ENCODE measurements at regions not wholly inside any gene's neighbourhood (a gene's known extent, or its start where the extent isn't known, plus 50 kb on each side); places are given as distances from the start of the nearest gene placed in this dataset.

DNA sequence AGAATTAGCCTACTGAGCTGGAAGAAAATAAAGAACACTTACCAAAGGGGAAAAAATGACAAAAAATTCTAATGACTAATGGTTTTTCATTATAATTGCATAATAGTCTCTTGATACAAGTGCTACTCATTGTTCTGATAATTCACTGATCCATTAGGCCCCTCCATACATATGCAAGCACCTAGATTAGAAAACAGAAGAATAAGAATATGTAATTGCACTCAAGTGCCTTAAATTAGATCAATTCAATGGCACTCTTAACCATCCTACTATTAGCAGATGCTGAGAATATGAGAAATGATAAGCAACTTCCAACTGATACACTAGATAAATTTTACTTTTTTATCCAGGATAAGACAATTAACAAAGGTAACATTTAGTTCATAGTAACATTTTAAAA is 440.9 kb upstream of the C9orf72 start:
- no peak for DNase-seq (ENCODE audit: low read depth in 3 of 3)

DNA sequence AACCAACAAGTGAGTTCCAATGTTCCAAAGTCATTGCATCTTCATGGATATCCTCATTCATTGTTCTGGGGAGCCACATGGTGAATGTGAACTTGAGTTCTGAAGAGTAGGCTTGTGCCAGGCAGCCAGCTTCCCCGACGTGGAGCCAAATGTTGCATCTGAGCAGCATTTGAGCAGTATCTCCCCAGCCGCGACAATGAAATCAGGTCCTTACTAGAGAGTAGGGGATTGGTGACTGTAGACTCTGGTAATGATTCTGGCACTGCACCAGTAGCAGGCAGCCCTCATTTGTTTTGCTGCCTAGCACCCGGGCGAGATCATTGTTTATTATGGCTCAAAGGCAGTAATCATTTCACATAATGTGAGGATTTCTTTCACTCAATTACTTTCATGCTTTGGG is 451.4 kb upstream of the C9orf72 start:
- DNase-seq (ENCODE audit: low read depth in 3 of 3), result no peak

DNA sequence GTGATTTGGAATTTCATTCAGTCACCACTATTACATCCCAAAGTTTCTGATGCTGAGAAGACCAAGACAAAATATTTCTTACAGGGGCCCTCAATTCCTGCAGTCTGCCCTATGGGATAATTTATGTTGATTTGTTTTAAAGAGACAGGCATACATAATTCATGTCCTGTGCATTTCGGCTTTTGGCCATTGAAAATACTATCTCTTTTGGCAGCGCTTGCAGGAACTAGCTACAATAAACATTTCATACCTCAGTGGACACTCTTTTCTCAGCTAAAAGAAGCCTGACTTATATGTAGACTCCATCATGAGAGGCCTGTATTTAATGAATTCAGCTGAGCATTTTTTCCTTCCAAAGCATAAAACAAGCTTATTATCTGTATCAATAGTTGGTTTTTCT is 451.9 kb upstream of the C9orf72 start:
- no peak for DNase-seq (ENCODE audit: low read depth in 3 of 3)

DNA sequence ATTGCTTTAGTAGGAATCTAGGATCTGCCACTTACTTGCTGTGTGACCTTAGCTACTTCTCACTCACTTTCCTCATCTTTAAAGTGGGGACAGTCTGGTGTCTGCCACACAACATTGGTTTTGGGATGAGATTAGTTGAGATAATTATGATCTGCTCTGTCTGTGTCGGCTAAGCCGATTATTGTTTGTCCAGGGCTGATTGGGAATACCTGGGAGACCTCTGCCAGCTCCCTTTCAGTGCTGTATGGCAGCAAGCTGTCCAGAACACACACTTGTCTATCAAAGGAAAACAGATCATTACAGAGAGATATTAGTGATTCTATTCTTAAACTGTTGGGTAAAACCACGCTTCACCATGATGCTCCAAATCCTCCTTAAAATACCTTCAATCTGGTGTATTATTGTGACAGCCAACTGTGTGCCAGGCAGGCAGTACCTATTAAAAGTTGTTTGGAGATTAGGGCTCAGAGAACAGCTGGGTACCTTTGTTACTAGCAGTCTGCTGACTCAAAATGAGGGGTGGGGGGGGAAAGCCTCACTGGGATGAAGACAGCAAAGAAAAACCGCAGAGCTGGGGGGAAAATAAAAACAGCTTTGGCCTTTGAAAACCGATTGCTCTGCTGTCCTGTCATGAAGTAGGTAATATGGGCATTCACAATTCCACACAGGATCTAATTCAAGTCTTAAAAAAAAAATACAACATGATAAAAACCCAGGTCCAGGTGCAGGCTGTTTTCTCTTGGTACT is 458.4 kb upstream of the C9orf72 start:
- no peak for DNase-seq (ENCODE audit: low read depth in 3 of 3)

DNA sequence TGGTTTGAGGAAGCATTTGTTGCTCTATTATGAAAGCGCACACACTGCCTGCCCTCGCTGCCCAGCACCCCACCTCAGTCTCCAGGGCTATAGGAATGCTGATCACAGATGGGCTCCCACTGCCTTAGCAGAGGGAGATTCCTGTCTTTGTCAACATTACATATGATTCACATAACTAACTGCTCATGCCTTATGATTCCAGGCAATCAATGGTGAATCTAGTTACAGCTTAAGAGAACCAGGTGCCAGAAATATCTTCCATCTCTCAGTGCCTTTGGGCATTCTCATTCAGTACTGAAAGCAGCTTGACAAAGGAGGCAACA is 458.9 kb upstream of the C9orf72 start:
- DNase-seq (ENCODE audit: low read depth in 3 of 3), result no peak

DNA sequence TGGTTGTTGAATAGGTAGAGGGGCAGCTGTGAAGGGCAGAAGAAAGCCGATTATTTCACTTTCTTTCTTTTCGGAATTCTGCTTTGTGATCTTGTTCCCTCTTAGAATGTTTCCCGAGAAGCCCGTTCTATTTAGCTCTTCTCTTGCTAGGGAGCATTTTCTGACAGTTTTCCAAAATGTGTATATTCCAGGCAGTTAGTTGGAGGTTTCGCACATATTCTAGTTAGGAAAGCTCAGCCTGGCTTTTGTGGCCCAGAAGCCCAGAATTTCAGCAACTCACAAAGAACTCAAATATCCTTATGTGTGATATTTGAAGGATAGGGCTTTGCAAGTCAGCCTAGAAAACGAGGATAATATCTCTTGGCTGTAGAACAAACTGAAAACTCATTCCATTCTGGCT is 461.0 kb upstream of the C9orf72 start:
- DNase-seq (ENCODE audit: low read depth in 3 of 3), result no peak

DNA sequence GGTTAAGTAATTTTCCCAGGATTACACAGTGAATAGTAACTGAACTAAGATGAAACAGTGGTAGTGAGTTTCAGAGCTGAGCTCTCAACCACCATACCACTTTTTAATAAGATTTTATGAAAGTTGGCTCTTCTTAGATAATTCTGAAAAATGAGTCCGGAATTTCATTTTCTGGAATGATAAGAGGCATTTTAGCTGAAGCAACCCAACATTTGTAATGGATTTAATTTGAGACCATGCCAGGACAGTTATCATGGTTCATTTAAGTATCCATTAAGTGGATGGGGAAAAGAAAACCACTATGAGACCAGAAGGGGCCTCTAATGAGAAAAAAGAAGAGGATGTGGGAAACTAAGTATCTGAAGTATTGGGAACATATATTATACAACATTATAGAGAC is 464.7 kb upstream of the C9orf72 start:
- no peak for DNase-seq (ENCODE audit: low read depth in 3 of 3)

DNA sequence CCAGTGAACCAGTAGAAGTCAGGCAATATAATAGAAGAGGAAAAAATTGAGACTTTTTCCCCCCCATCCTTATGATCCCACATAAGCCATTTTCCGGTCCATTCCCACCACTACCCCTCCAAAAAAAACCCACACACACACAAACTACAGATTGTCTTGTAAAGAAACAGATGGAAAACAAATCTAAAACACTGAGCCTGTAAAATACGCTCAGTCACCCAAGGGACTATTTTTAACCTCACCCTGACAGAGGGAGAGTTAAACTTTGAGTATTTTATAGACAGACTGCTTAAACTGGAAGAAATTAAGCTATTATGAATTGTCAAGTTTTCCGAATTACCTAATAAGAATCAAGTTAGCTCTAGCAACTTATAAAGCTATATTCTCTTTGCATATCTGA is 471.8 kb upstream of the C9orf72 start:
- DNase-seq (ENCODE audit: low read depth in 3 of 3), result no peak

DNA sequence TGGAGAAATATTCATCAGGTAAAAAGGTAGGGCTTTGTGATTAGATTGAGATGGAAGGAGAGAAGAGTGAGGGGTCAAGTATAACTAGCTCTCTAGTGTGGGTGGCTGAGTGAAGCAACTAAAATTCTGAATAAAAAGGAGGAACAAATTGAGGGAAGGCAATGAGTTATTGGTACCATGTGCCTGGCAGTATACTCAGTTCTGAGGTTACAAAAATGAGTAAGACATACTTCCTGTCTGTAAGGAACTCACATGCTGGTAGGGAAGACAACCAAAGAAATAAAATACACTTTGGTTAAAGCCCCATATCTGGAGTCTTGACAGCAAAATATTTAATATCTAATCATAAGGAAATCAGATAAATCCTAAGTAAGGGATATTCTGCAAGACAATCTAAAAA is 476.8 kb upstream of the C9orf72 start:
- no peak for DNase-seq (ENCODE audit: low read depth in 3 of 3)

DNA sequence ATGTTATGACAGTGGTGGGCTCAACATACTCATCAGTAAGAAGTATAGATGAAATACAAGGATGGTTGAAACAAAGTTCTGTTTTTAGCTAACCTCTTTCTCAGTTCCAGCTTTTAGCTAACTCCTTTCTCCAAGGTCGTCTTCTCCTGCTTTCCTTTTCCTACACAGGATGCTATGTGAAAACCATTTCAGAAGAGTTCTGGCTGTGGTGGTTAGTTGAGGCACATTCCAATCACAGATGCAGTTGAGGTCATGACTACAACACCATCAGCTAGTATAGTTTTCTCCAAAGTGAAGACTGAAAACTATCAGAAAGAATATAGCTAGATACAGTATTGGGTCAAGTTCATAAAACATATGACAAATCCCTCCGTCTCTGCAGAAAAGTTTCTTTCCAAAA is 477.7 kb upstream of the C9orf72 start:
- no peak for DNase-seq (ENCODE audit: low read depth in 3 of 3)

DNA sequence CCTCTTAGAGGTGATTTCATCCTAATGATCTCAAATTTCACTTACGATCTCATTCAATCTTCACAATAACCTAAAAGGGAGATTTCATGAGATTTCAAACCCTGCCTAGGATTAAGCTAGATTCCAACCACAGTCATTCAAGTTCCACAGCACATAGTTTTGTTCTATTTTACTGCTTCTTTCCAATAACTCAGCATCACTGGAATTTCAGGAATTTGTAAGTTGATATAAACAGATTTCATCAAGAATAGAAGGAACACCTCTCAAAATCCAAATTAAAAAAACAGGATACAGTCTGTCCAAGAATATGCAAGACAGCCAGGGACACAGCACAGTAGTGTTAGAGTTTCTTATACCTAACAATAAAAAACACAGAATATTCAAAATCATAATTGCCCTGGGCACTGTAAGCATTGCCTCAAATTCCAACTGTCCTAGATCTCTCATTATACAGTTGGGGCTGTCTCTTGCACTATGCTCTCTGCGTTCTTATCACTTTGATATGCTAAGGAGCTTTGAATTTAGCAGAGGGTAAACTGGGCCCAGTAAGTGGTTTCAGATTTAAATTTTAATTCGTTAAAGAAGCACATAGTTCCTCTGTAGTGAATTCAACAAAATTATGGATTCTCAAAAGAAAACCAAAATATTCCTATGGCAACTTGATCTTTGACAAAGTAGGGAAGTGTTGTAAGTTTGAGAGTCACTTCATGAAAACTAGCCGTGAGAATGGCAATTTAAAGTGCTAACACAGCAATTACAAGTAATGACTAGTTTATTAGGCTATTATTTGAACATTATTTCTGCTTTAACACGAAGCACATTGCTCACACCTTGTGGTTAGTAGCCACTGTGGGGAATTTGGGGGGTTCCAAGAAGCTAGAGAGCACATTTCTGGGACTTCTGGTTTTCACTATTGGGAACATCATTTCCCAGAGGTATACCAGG is 478.6 kb upstream of the C9orf72 start:
- no peak for DNase-seq (ENCODE audit: low read depth in 3 of 3)

DNA sequence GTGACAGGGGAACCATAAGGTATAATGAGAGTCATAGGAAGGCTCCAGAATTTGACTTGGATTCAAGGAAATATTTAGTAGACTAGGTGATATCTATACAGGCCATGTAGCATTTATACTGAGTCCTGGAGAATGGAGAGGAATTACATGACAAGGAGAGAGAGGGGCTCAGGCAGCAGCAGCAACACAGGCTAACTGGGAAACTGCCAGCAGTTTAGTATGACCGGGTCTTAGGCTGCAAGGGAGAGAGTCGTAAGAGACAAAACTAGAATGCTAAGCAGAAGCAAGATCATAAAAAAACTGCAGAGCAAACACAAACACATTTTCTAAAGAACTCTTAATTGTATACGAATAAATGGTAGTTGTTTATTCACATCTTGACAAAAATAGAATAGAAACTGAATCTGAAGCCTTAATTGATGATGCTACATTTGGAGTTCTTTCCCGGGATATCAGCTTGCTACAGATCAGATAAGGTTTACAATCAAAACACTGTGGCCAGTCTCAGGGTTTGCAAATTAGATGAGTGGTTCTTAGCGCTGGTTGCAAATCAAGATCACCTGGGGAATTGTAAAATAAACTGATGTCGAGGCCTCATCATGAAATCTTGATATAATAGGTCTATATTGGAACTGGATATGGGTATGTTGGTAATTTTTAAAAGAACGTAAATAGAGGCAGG is 480.0 kb upstream of the C9orf72 start:
- no peak for DNase-seq (ENCODE audit: low read depth in 3 of 3)

DNA sequence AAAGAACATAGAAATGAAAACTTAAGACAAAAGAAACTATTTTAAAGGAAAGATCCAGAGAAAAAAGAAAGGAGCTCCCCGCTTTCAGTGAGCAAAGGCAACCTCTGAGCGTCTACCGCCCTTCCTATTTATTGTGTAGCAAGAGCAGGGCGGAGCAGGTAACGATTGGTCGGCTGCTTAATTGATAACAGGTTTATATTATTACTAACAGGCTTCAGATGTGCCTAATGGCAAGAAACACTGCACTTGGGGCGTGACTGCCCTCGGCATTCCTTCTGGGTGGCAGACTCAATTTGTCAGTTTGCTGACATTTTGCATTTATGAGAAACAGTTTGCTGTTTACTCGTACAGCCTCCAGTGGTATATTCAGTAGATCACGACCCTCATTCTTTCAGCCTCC is 482.7 kb upstream of the C9orf72 start:
- DNase-seq (ENCODE audit: low read depth in 3 of 3), result no peak

DNA sequence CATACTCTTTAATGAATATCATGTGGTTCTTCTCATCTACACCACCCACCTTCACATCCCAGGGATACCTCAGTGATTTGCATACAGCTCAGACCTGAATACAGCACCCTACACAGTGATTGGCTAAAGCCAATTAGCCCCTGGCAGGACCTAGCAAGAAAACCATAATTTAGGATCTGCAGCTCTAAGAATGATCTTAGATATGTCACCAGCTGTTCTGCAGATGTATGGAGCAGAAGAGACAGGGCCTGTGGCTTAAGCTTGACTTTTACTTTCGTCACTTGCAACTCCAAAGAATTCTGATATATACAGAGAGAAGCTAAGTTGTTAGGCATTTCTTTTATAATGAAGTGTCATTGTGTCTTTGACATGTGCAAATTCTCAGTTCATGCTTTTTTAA is 483.2 kb upstream of the C9orf72 start:
- DNase-seq (ENCODE audit: low read depth in 3 of 3), result no peak

DNA sequence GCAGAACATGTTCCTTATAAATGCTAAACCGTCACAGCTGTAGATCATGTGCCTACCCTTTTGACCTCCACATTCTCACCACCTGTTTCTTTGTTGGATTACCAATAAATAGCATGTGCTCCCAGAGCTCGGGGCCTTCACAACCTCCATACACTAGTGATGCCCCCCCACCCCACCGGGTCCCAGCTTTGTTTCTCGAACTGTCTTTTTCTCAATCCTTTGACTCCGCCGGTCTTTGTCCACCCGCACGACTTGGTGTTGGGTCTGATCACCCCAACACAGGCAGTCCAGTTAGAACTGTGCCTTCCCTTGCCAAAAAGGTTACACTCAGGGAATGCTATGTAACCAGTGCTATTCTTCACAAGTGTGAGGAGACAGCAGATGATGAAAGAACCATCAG is 485.9 kb upstream of the C9orf72 start:
- DNase-seq (ENCODE audit: low read depth in 3 of 3), result no peak

DNA sequence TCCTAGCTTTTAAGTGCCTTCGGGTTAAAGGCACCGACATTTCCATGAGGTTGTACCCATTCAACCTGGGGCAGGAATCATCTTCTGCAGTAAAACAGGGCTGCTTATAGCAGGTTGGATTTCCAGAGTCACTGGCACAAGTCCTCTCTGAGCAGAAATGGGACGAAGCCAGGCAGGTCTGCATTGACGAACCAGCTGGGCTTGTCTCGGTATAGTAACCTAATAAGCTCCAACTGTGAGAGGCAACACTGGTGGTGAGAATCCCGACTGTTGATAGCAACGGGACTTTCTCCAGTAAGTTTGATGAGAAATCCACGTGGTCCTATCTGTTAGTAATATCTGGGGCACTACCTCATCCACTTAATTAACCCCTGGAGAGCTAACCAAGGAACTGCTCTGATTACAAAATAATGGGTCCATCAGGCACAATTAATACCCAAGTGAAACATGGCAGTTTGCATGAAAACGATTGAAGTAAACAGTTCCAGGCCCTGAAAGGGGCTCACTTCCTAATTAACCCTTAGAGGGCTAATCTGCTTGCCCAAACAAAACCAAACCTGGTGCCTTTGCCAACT is 491.0 kb upstream of the C9orf72 start:
- no peak for DNase-seq (ENCODE audit: low read depth in 3 of 3)

DNA sequence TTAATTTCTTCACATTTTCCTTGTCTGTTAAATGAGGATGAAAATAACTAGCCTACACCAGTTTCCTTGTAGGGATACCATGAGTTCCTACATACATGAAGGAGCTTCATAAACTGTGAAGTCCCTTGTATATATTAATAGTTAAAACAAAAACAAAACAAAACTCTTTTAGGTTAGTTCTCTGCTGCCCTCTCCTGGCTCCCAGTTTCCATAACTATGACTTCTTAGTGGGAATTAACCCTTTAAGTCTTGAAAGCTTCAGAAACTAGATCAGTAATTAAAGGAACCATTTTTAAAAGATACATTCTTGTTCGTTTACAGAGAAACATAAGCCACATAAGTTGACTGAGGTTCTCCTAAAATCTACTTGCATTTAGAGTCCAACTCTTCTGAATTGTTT is 500.0 kb upstream of the C9orf72 start:
- no peak for DNase-seq (ENCODE audit: low read depth in 3 of 3)

DNA sequence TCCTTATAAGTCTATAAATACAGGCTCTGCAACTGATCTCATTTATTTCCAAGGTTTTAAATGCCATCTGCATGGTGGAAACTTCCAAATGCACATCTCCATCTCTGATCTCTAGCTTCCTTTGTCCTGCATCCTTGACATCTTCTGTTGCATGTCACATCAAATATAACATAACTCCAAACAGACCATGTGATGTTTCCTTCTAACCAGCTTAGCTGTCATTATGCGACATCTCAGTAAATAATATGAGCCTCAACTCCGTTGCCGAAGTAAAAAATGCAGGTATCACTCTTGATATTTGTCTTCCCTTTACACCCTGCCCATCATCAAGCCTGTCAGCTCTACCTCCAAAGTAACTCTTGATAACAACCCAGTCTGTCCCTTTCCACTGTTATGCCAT is 506.4 kb upstream of the C9orf72 start:
- no peak for DNase-seq (ENCODE audit: low read depth in 3 of 3)

DNA sequence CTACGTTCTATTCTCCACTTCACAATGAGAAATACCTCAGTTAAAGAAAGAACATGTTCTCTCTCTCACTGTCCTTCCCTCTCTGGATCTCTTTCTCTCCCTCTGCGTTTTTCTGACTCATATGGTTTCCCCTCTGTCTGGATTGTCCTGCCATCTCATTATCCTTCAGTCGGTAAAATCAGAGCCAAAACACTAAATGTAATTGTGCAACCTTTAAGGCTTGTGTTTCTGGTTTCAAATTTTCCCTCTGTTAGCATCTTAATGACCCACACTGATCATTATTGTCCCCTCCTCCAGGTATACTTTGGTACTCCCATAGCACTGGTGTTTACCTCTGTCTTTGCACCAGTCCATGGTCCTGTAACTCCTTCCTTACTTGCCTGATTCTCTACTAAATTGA is 509.4 kb upstream of the C9orf72 start:
- no peak for DNase-seq (ENCODE audit: low read depth in 3 of 3)

DNA sequence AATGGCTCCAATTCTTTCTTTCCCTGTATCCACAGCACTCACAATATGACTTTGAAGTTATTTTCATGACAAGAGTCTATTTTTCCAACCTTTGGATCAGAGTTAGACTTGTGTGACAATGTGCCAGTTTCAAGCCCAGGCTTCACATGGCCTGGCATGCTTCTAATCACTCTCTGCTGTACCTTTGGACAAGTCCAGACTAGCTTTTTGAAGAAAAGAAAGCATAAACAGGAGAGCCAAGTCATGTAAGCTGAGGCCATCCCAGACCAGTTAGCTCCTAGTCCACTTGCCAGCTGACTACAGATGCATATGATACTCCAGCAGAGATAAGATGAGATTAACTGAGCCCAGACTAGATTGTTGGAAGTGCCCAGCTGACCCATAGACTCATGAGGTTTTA is 513.6 kb upstream of the C9orf72 start:
- DNase-seq (ENCODE audit: low read depth in 3 of 3), result no peak

DNA sequence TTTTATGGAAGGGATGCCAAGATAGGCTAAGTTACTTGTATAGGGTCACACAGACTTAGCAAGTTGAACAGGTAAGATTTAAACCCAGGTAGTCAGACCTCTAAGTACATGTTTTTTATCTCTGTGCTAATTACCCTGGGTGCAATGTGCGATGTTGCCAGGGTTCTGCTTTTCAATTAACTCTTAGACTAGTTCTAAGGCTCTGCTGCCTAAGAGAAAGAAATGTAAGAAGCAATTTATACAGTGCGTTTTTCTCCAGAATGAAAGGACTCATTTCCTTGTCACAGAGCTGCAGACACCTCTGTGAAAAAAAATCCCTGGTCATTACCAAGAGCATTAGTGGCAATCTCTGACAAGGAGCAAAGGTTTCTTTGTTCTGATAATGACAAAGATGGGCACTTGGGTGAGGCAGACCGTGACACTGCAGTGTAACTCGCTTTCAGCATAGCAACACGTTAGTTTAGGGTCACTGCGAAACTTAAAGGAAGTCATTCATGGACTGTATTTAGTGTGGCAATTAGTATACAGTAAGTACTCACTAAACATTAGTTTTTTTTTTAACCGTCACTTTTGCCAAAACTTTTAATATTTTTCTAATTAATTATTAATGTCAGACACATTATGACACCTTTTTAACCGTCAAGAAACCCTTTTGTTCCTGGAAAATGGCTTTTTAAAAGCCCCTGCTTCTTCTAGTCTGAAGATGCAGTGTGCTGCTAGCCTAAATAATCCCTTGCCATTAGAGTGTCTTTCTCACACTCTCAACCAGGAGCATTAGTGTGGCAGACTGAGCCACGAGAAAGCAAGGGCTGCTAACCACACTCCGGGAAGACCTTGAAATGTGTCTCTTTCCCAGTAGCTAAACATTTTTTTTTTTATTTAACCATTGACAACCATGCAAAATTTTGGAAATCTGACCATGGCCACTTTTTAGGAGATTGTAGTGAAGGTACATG is 520.0 kb upstream of the C9orf72 start:
- no peak for DNase-seq (ENCODE audit: low read depth in 3 of 3)

All from stimulated activated CD4-positive, alpha-beta T cell treated with anti-CD3 and anti-CD28 coated beads, TNF-alpha, amount 100 ng/mL, for 24 hours (primary cell).